HEK293 (cell line): ENCODE measurements at regions not wholly inside any gene's neighbourhood (a gene's known extent, or its start where the extent isn't known, plus 50 kb on each side); places are given as distances from the start of the nearest gene placed in this dataset.

Experiments used
- CTCF ChIA-PET: fragments of 350-600 bp; formaldehyde crosslinking; extraction: SDS; loops from one replicate; lab custom pipeline; 2021; ENCODE audit warnings: antibody characterized with exemption; lab: Yijun Ruan, JAX
- POLR2A ChIA-PET: fragments of 300-600 bp; formaldehyde crosslinking; extraction: SDS; loops from one replicate; lab custom pipeline; 2020; ENCODE audit warnings: antibody characterized with exemption, inconsistent platforms; lab: Yijun Ruan, JAX
- H3K27ac ChIP-seq: fragments of 200-500 bp; sonication (Bioruptor generic); 2 replicates; pipeline ENCODE4 v1.5.1; 2014; ENCODE audit warnings: low read depth, low read length, control low read depth, inconsistent platforms; ENCODE audit errors: extremely low read depth
- H3K36me3 ChIP-seq, 2 experiments: fragments of 200-500 bp in 1 of 2; sonication (Bioruptor generic) in 1 of 2; 1 replicate in 1 of 2; 2 replicates in 1 of 2; pipeline ENCODE4 v1.5.1; 2014 to 2017; ENCODE audit warnings: inconsistent platforms in 2 of 2, low read length in 2 of 2; ENCODE audit not compliant: control insufficient read depth in 2 of 2, insufficient read depth in 1 of 2
- H3K4me1 ChIP-seq: fragments of 200-500 bp; sonication (Bioruptor generic); 2 replicates; pipeline ENCODE4 v1.5.1; 2014; ENCODE audit warnings: mild to moderate bottlenecking, low read length, inconsistent platforms; ENCODE audit not compliant: control insufficient read depth, insufficient read depth
- H3K4me3 ChIP-seq: 2 replicates; pipeline ENCODE4 v1.5.1; 2011; ENCODE audit warnings: low read depth, mild to moderate bottlenecking, control low read depth, low read length, moderate library complexity
- H3K9me3 ChIP-seq: fragments of 200-500 bp; sonication (Bioruptor generic); 2 replicates; pipeline ENCODE4 v1.5.1; 2014; ENCODE audit warnings: low read depth, low read length, inconsistent platforms; ENCODE audit not compliant: control insufficient read depth, insufficient read depth
- HIC1 ChIP-seq: fragments of 450-650 bp; formaldehyde crosslinking; IDR thresholded peaks from 2 replicates; pipeline ENCODE4 v1.5.1; 2016; ENCODE audit warnings: missing biosample characterization, missing genetic modification characterization
- SP7 ChIP-seq: fragments of 450-650 bp; formaldehyde crosslinking; IDR thresholded peaks from 2 replicates; pipeline ENCODE4 v1.5.1; 2016; ENCODE audit warnings: missing biosample characterization, missing genetic modification characterization
- TSHZ1 ChIP-seq: fragments of 450-650 bp; formaldehyde crosslinking; IDR thresholded peaks from 2 replicates; pipeline ENCODE4 v1.5.1; 2016; ENCODE audit warnings: missing biosample characterization, missing genetic modification characterization, borderline replicate concordance
- ZBTB1 ChIP-seq: fragments of 450-650 bp; formaldehyde crosslinking; IDR thresholded peaks from 2 replicates; pipeline ENCODE4 v1.5.1; 2016; ENCODE audit warnings: missing biosample characterization, missing genetic modification characterization
- ZNF114 ChIP-seq: fragments of 450-650 bp; formaldehyde crosslinking; IDR thresholded peaks from 2 replicates; pipeline ENCODE4 v1.5.0; 2017; ENCODE audit warnings: missing biosample characterization, missing genetic modification characterization
- ZNF132 ChIP-seq: fragments of 450-650 bp; formaldehyde crosslinking; IDR thresholded peaks from 2 replicates; pipeline ENCODE4 v1.5.1; 2017; ENCODE audit warnings: missing biosample characterization, missing genetic modification characterization, borderline replicate concordance
- ZNF169 ChIP-seq: fragments of 450-650 bp; formaldehyde crosslinking; IDR thresholded peaks from 2 replicates; pipeline ENCODE4 v1.5.1; 2016; ENCODE audit warnings: missing biosample characterization, missing genetic modification characterization
- ZNF184 ChIP-seq: fragments of 450-650 bp; IDR thresholded peaks from 2 replicates; pipeline ENCODE4 v1.5.1; 2018; ENCODE audit warnings: missing biosample characterization, mild to moderate bottlenecking, missing genetic modification characterization
- ZNF221 ChIP-seq: fragments of 450-650 bp; formaldehyde crosslinking; IDR thresholded peaks from 2 replicates; pipeline ENCODE4 v1.5.1; 2017; ENCODE audit warnings: missing biosample characterization, missing genetic modification characterization, borderline replicate concordance
- ZNF266 ChIP-seq: fragments of 450-650 bp; formaldehyde crosslinking; IDR thresholded peaks from 2 replicates; pipeline ENCODE4 v1.5.1; 2016; ENCODE audit warnings: missing biosample characterization, missing genetic modification characterization, low read depth
- ZNF311 ChIP-seq: fragments of 450-650 bp; formaldehyde crosslinking; IDR thresholded peaks from 2 replicates; pipeline ENCODE4 v1.5.1; 2017; ENCODE audit warnings: missing biosample characterization, missing genetic modification characterization, borderline replicate concordance
- ZNF350 ChIP-seq: fragments of 450-650 bp; formaldehyde crosslinking; IDR thresholded peaks from 2 replicates; pipeline ENCODE4 v1.5.0; 2017; ENCODE audit warnings: missing biosample characterization, mild to moderate bottlenecking, missing genetic modification characterization
- ZNF449 ChIP-seq: fragments of 450-650 bp; formaldehyde crosslinking; IDR thresholded peaks from 2 replicates; pipeline ENCODE4 v1.5.1; 2017; ENCODE audit warnings: missing biosample characterization, mild to moderate bottlenecking, missing genetic modification characterization, moderate library complexity
- ZNF501 ChIP-seq: fragments of 450-650 bp; formaldehyde crosslinking; IDR thresholded peaks from 2 replicates; pipeline ENCODE4 v1.5.1; 2016; ENCODE audit warnings: missing biosample characterization, missing genetic modification characterization
- ZNF510 ChIP-seq: fragments of 450-650 bp; formaldehyde crosslinking; IDR thresholded peaks from 2 replicates; pipeline ENCODE4 v1.5.1; 2018; ENCODE audit warnings: mild to moderate bottlenecking, missing genetic modification characterization, missing biosample characterization; ENCODE audit not compliant: insufficient replicate concordance
- ZNF623 ChIP-seq: fragments of 450-650 bp; formaldehyde crosslinking; IDR thresholded peaks from 2 replicates; pipeline ENCODE4 v1.5.1; 2016; ENCODE audit warnings: missing biosample characterization, missing genetic modification characterization
- ZNF785 ChIP-seq: fragments of 450-650 bp; formaldehyde crosslinking; IDR thresholded peaks from 2 replicates; pipeline ENCODE4 v1.5.1; 2016; ENCODE audit warnings: missing biosample characterization, missing genetic modification characterization

- ChIA-PET POLR2A (interaction anchor here (0.7 to 1.4 kb wide), 3 partner anchors 135 to 339 kb away, joined by 3 to 6 read pairs (median 4); partner anchors contain the start of gene CITED2), CTCF (no interaction called here)
- peaks cover 3% of the 10 kb centered on the region; the same call in 1 of the 2 replicates for H3K4me1 ChIP-seq
- H3K9me3 ChIP-seq, result no peaks in the 10 kb centered on the region
- no peak for TF ChIP-seq ZNF114 (tag by site-specific recombination)
- TF ChIP-seq ZNF510 (tag by site-specific recombination), result no peak
- TF ChIP-seq TSHZ1, result no peak
- TF ChIP-seq ZNF785 (tag by site-specific recombination), result no peak
- TF ChIP-seq ZNF501, result no peak
- TF ChIP-seq SP7, result no peak
- no peak for TF ChIP-seq ZNF311 (tag by site-specific recombination)
- TF ChIP-seq ZNF266 (tag by site-specific recombination), result no peak
- no peak for TF ChIP-seq ZNF350 (tag by site-specific recombination)
- no peak for TF ChIP-seq ZBTB1 (tag by site-specific recombination)
- TF ChIP-seq ZNF169 (tag by site-specific recombination), result no peak
- H3K27ac ChIP-seq, result no peak overlapping the region
- H3K36me3 ChIP-seq, result no peaks in the 10 kb centered on the region
- no peak overlapping the region for H3K4me3 ChIP-seq
Observed at GRCh38 chr6:139712830-139713229, 338.4 kb upstream of the CITED2 start.

- ChIA-PET CTCF (interaction anchor here (0.6 to 0.7 kb wide), 3 partner anchors 82 to 663 kb away, joined by 3 to 4 read pairs (median 3); no protein-coding TSS in a partner anchor), POLR2A (interaction anchor here (1.4 kb wide), 1 partner anchor 338 kb away, joined by 6 read pairs; the partner anchor contains the start of gene CITED2)
- Histone ChIP-seq H3K4me3 (no peak overlapping the region), H3K27ac (no peak overlapping the region), H3K9me3 (no peaks in the 10 kb centered on the region), H3K36me3 (no peaks in the 10 kb centered on the region), H3K4me1 (peaks cover 6% of the 10 kb centered on the region; the same call in 1 of the 2 replicates)
- TF ChIP-seq ZNF132 (tag by site-specific recombination) (no peak), ZNF184 (tag by site-specific recombination) (no peak), ZNF221 (tag by site-specific recombination) (no peak), HIC1 (no peak), ZNF623 (tag by site-specific recombination) (no peak), ZNF449 (tag by site-specific recombination) (no peak)
Observed at GRCh38 chr6:139711804-139712585, 337.5 kb upstream of the CITED2 start.
